ENCODE measurements at regions not wholly inside any gene's neighbourhood (a gene's known extent, or its start where the extent isn't known, plus 50 kb on each side); places are given as distances from the start of the nearest gene placed in this dataset.

DNA sequence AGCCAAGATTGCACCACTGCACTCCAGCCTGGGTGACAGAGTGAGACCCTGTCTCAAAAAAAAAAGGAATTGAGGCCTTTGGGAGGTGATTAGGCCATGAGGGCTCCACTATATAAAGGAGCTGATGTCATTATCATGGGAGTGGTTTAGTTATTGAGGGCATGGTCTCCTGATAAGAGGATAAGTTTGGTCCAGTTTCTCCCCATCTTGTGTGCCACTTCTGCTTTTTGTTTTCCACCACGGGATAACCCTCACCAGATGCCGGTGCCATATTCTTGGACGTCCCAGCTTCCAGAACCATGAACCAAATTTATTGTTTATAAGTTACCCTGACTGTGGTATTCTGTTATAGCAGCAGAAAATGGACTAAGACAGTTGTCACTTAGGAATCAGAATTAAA, 125.8 kb downstream of the C1D start:
- no peaks in the 10 kb centered on the region for H3K9me3 ChIP-seq (ENCODE audit: control insufficient read depth in 5 of 5, low read length in 5 of 5)
- H3K9ac ChIP-seq (ENCODE audit: low read length in 5 of 5) = no peak overlapping the region
- no peak overlapping the region for H3K27ac ChIP-seq (ENCODE audit: low read depth, low read length)
- H3K4me3 ChIP-seq (ENCODE audit: low read depth in 1 of 5, low read length in 5 of 5) = no peak overlapping the region
- peaks cover 0 to 4% (median 0%) of the 10 kb centered on the region in 5 donors for H3K27me3 ChIP-seq (ENCODE audit: control insufficient read depth in 5 of 5, insufficient read depth in 4 of 5, low read length in 5 of 5)
- no peaks in the 10 kb centered on the region for H3K36me3 ChIP-seq (ENCODE audit: control insufficient read depth in 5 of 5, insufficient read depth in 5 of 5, low read length in 5 of 5)
- H3K4me1 ChIP-seq (ENCODE audit: control insufficient read depth in 5 of 5, insufficient read depth in 5 of 5, low read length in 5 of 5) = no peaks in the 10 kb centered on the region

- peaks cover 0 to 3% (median 0%) of the 10 kb centered on the region in 5 donors for H3K9me3 ChIP-seq (ENCODE audit: control insufficient read depth in 5 of 5, low read length in 5 of 5)
- H3K27me3 ChIP-seq (ENCODE audit: control insufficient read depth in 5 of 5, insufficient read depth in 4 of 5, low read length in 5 of 5) = peaks cover 0 to 4% (median 0%) of the 10 kb centered on the region in 5 donors
- no peak overlapping the region for H3K27ac ChIP-seq (ENCODE audit: low read depth, low read length)
- no peak overlapping the region for H3K9ac ChIP-seq (ENCODE audit: low read length in 5 of 5)
- H3K4me3 ChIP-seq (ENCODE audit: low read depth in 1 of 5, low read length in 5 of 5) = no peak overlapping the region
- no peaks in the 10 kb centered on the region for H3K4me1 ChIP-seq (ENCODE audit: control insufficient read depth in 5 of 5, insufficient read depth in 5 of 5, low read length in 5 of 5)
- H3K36me3 ChIP-seq (ENCODE audit: control insufficient read depth in 5 of 5, insufficient read depth in 5 of 5, low read length in 5 of 5) = no peaks in the 10 kb centered on the region
Observed at GRCh38 chr2:67938053-67938452, 124.8 kb downstream of the C1D start.

- no peaks in the 10 kb centered on the region for H3K4me1 ChIP-seq (ENCODE audit: control insufficient read depth in 5 of 5, insufficient read depth in 5 of 5, low read length in 5 of 5)
- H3K27ac ChIP-seq (ENCODE audit: low read depth, low read length) = no peak overlapping the region
- no peaks in the 10 kb centered on the region for H3K36me3 ChIP-seq (ENCODE audit: control insufficient read depth in 5 of 5, insufficient read depth in 5 of 5, low read length in 5 of 5)
- peaks cover 0 to 4% (median 0%) of the 10 kb centered on the region in 5 donors for H3K27me3 ChIP-seq (ENCODE audit: control insufficient read depth in 5 of 5, insufficient read depth in 4 of 5, low read length in 5 of 5)
- no peak overlapping the region for H3K4me3 ChIP-seq (ENCODE audit: low read depth in 1 of 5, low read length in 5 of 5)
- H3K9me3 ChIP-seq (ENCODE audit: control insufficient read depth in 5 of 5, low read length in 5 of 5) = peaks cover 0 to 5% (median 0%) of the 10 kb centered on the region in 5 donors
- H3K9ac ChIP-seq (ENCODE audit: low read length in 5 of 5) = no peak overlapping the region
Observed at GRCh38 chr2:67945056-67945455, 117.7 kb downstream of the C1D start.

- no peak overlapping the region for H3K4me3 ChIP-seq (ENCODE audit: low read depth in 1 of 5, low read length in 5 of 5)
- H3K9ac ChIP-seq (ENCODE audit: low read length in 5 of 5) = no peak overlapping the region
- no peak overlapping the region for H3K27ac ChIP-seq (ENCODE audit: low read depth, low read length)
- peaks cover 0 to 5% (median 0%) of the 10 kb centered on the region in 5 donors for H3K9me3 ChIP-seq (ENCODE audit: control insufficient read depth in 5 of 5, low read length in 5 of 5)
- peaks cover 0 to 4% (median 0%) of the 10 kb centered on the region in 5 donors for H3K27me3 ChIP-seq (ENCODE audit: control insufficient read depth in 5 of 5, insufficient read depth in 4 of 5, low read length in 5 of 5)
- H3K36me3 ChIP-seq (ENCODE audit: control insufficient read depth in 5 of 5, insufficient read depth in 5 of 5, low read length in 5 of 5) = no peaks in the 10 kb centered on the region
- H3K4me1 ChIP-seq (ENCODE audit: control insufficient read depth in 5 of 5, insufficient read depth in 5 of 5, low read length in 5 of 5) = no peaks in the 10 kb centered on the region
Observed at GRCh38 chr2:67945940-67946339, 116.9 kb downstream of the C1D start.

DNA sequence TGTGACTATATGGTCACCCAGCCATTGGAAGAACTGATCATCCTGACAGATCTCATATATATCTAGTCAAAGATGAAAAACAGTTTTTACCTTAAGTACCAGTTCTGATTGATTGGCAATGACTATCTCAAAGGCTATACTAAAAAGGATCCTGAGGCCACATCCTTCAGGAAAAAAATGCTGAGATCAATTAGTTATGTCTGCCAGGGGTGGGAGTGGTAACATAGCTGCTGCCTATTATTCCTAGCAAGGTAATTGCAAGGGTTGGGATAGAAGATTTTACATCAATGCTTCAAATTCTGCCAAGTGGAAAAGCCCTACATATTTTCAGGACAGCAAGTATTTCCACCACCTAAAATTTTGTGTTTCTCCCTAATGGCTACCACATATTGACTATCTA, 114.7 kb downstream of the C1D start:
- H3K9me3 ChIP-seq (ENCODE audit: control insufficient read depth in 5 of 5, low read length in 5 of 5) = peaks cover 0 to 2% (median 0%) of the 10 kb centered on the region in 5 donors
- no peaks in the 10 kb centered on the region for H3K36me3 ChIP-seq (ENCODE audit: control insufficient read depth in 5 of 5, insufficient read depth in 5 of 5, low read length in 5 of 5)
- no peak overlapping the region for H3K9ac ChIP-seq (ENCODE audit: low read length in 5 of 5)
- no peak overlapping the region for H3K27ac ChIP-seq (ENCODE audit: low read depth, low read length)
- H3K4me3 ChIP-seq (ENCODE audit: low read depth in 1 of 5, low read length in 5 of 5) = no peak overlapping the region
- H3K27me3 ChIP-seq (ENCODE audit: control insufficient read depth in 5 of 5, insufficient read depth in 4 of 5, low read length in 5 of 5) = peaks cover 0 to 4% (median 0%) of the 10 kb centered on the region in 5 donors
- H3K4me1 ChIP-seq (ENCODE audit: control insufficient read depth in 5 of 5, insufficient read depth in 5 of 5, low read length in 5 of 5) = no peaks in the 10 kb centered on the region

- Histone ChIP-seq H3K4me1 (ENCODE audit: control insufficient read depth in 5 of 5, insufficient read depth in 5 of 5, low read length in 5 of 5) (no peaks in the 10 kb centered on the region), H3K9me3 (ENCODE audit: control insufficient read depth in 5 of 5, low read length in 5 of 5) (no peaks in the 10 kb centered on the region), H3K36me3 (ENCODE audit: control insufficient read depth in 5 of 5, insufficient read depth in 5 of 5, low read length in 5 of 5) (no peaks in the 10 kb centered on the region), H3K9ac (ENCODE audit: low read length in 5 of 5) (no peak overlapping the region), H3K4me3 (ENCODE audit: low read depth in 1 of 5, low read length in 5 of 5) (no peak overlapping the region), H3K27ac (ENCODE audit: low read depth, low read length) (no peak overlapping the region), H3K27me3 (ENCODE audit: control insufficient read depth in 5 of 5, insufficient read depth in 4 of 5, low read length in 5 of 5) (peaks cover 0 to 4% (median 0%) of the 10 kb centered on the region in 5 donors)
Observed at GRCh38 chr2:67948506-67948905, 114.3 kb downstream of the C1D start.

DNA sequence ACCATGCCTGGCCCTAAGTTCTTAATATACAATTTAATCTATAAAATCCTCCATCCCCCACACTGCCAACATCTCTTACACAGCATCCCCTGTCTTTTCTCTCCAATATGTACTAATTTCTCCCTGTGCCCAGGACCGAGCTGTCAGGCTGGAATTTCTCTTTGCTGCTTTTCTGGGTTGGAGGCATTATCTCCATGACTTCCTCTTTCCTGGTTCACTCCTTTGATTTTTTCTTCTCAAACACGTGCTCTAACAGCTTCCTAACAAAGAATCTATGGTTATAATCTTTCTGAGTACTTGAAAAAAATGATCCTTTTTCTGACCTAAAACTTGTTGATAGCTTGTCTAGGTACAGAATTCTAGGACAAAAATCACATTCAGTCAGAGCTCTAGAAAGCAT, 112.8 kb downstream of the C1D start:
- Histone ChIP-seq H3K27me3 (ENCODE audit: control insufficient read depth in 5 of 5, insufficient read depth in 4 of 5, low read length in 5 of 5) (peaks cover 0 to 8% (median 0%) of the 10 kb centered on the region in 5 donors), H3K9ac (ENCODE audit: low read length in 5 of 5) (no peak overlapping the region), H3K27ac (ENCODE audit: low read depth, low read length) (no peak overlapping the region), H3K36me3 (ENCODE audit: control insufficient read depth in 5 of 5, insufficient read depth in 5 of 5, low read length in 5 of 5) (no peaks in the 10 kb centered on the region), H3K4me3 (ENCODE audit: low read depth in 1 of 5, low read length in 5 of 5) (no peak overlapping the region), H3K4me1 (ENCODE audit: control insufficient read depth in 5 of 5, insufficient read depth in 5 of 5, low read length in 5 of 5) (no peaks in the 10 kb centered on the region), H3K9me3 (ENCODE audit: control insufficient read depth in 5 of 5, low read length in 5 of 5) (no peaks in the 10 kb centered on the region)

- H3K4me3 ChIP-seq (ENCODE audit: low read depth in 1 of 5, low read length in 5 of 5) = no peak overlapping the region
- no peaks in the 10 kb centered on the region for H3K36me3 ChIP-seq (ENCODE audit: control insufficient read depth in 5 of 5, insufficient read depth in 5 of 5, low read length in 5 of 5)
- H3K27ac ChIP-seq (ENCODE audit: low read depth, low read length) = no peak overlapping the region
- H3K27me3 ChIP-seq (ENCODE audit: control insufficient read depth in 5 of 5, insufficient read depth in 4 of 5, low read length in 5 of 5) = peaks cover 0 to 8% (median 0%) of the 10 kb centered on the region in 5 donors
- no peaks in the 10 kb centered on the region for H3K9me3 ChIP-seq (ENCODE audit: control insufficient read depth in 5 of 5, low read length in 5 of 5)
- H3K4me1 ChIP-seq (ENCODE audit: control insufficient read depth in 5 of 5, insufficient read depth in 5 of 5, low read length in 5 of 5) = no peaks in the 10 kb centered on the region
- no peak overlapping the region for H3K9ac ChIP-seq (ENCODE audit: low read length in 5 of 5)
Observed at GRCh38 chr2:67950919-67951318, 111.9 kb downstream of the C1D start.

- Histone ChIP-seq H3K9ac (ENCODE audit: low read length in 5 of 5) (no peak overlapping the region), H3K27ac (ENCODE audit: low read depth, low read length) (no peak overlapping the region), H3K4me1 (ENCODE audit: control insufficient read depth in 5 of 5, insufficient read depth in 5 of 5, low read length in 5 of 5) (no peaks in the 10 kb centered on the region)
Observed at GRCh38 chr2:67952066-67952465, 110.7 kb downstream of the C1D start.

DNA sequence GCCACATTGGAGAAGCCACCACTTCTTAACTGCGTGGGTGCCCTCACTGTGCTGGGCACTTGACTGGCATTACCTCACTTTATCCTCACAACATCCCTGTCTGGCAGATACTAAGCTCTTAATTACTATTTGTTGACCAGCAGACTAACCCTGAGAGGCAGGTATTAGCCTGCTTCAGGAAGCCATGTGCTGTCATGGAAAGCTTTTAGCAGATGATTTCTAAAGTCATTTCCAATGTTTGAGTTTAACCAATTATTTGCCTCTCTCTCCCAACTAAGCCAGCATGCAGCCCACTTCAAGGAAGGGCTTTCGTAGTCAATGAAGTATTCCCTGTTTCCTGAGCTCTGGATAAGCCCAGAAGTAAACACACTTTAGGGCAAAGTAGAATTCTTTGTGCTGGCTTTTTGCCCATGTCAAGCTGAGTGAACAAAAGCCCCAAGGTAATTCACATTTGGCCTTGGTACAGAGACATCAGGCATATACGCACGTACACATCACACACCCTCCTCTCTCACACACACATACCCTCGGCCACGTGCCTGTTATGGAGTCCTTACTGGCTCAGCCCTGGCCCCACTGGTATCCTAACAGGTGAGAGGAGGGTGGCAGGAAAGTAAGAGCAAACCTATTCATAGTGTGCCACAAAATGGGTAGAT, 108.6 kb downstream of the C1D start:
- peaks cover 0 to 9% (median 4%) of the 10 kb centered on the region in 5 donors for H3K9me3 ChIP-seq (ENCODE audit: control insufficient read depth in 5 of 5, low read length in 5 of 5)
- peaks cover 0 to 8% (median 0%) of the 10 kb centered on the region in 5 donors for H3K27me3 ChIP-seq (ENCODE audit: control insufficient read depth in 5 of 5, insufficient read depth in 4 of 5, low read length in 5 of 5)
- H3K36me3 ChIP-seq (ENCODE audit: control insufficient read depth in 5 of 5, insufficient read depth in 5 of 5, low read length in 5 of 5) = no peaks in the 10 kb centered on the region
- H3K4me3 ChIP-seq (ENCODE audit: low read depth in 1 of 5, low read length in 5 of 5) = no peak overlapping the region
- H3K27ac ChIP-seq (ENCODE audit: low read depth, low read length) = no peak overlapping the region
- no peaks in the 10 kb centered on the region for H3K4me1 ChIP-seq (ENCODE audit: control insufficient read depth in 5 of 5, insufficient read depth in 5 of 5, low read length in 5 of 5)
- no peak overlapping the region for H3K9ac ChIP-seq (ENCODE audit: low read length in 5 of 5)

More at GRCh38 chr2:67952066-67952465, 110.7 kb downstream of the C1D start:
- Histone ChIP-seq H3K4me3 (ENCODE audit: low read depth in 1 of 5, low read length in 5 of 5) (no peak overlapping the region), H3K27me3 (ENCODE audit: control insufficient read depth in 5 of 5, insufficient read depth in 4 of 5, low read length in 5 of 5) (peaks cover 0 to 8% (median 0%) of the 10 kb centered on the region in 5 donors), H3K36me3 (ENCODE audit: control insufficient read depth in 5 of 5, insufficient read depth in 5 of 5, low read length in 5 of 5) (no peaks in the 10 kb centered on the region), H3K9me3 (ENCODE audit: control insufficient read depth in 5 of 5, low read length in 5 of 5) (no peaks in the 10 kb centered on the region)
